ENCODE measurements at regions not wholly inside any gene's neighbourhood (a gene's known extent, or its start where the extent isn't known, plus 50 kb on each side); places are given as distances from the start of the nearest gene placed in this dataset.

- in situ Hi-C loops (cut with HindIII; ENCODE audit: low sequenced_read_pairs) = no loop called here
- H3K4me3 ChIP-seq (ENCODE audit: low read depth, low read length) = no peak overlapping the region
- DNase-seq (ENCODE audit: low read depth) = no peak
- TF ChIP-seq, protein P1, sequence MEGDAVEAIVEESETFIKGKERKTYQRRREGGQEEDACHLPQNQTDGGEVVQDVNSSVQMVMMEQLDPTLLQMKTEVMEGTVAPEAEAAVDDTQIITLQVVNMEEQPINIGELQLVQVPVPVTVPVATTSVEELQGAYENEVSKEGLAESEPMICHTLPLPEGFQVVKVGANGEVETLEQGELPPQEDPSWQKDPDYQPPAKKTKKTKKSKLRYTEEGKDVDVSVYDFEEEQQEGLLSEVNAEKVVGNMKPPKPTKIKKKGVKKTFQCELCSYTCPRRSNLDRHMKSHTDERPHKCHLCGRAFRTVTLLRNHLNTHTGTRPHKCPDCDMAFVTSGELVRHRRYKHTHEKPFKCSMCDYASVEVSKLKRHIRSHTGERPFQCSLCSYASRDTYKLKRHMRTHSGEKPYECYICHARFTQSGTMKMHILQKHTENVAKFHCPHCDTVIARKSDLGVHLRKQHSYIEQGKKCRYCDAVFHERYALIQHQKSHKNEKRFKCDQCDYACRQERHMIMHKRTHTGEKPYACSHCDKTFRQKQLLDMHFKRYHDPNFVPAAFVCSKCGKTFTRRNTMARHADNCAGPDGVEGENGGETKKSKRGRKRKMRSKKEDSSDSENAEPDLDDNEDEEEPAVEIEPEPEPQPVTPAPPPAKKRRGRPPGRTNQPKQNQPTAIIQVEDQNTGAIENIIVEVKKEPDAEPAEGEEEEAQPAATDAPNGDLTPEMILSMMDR (IDR thresholded peaks at IDR 0.05; ENCODE audit: low read depth, low read length, missing control alignments) = no peak
Measured at GRCh38 chr1:10853701-10854100, 57.3 kb upstream of the CASZ1 start.

- H3K4me3 ChIP-seq (ENCODE audit: low read depth, low read length) = no peak overlapping the region
- DNase-seq (ENCODE audit: low read depth) = no peak
- TF ChIP-seq, protein P1 (IDR thresholded peaks at IDR 0.05; ENCODE audit: low read depth, low read length, missing control alignments) = no peak
- in situ Hi-C loops (cut with HindIII; ENCODE audit: low sequenced_read_pairs) = no loop called here
Measured at GRCh38 chr1:10854856-10855459, 58.5 kb upstream of the CASZ1 start.

DNA sequence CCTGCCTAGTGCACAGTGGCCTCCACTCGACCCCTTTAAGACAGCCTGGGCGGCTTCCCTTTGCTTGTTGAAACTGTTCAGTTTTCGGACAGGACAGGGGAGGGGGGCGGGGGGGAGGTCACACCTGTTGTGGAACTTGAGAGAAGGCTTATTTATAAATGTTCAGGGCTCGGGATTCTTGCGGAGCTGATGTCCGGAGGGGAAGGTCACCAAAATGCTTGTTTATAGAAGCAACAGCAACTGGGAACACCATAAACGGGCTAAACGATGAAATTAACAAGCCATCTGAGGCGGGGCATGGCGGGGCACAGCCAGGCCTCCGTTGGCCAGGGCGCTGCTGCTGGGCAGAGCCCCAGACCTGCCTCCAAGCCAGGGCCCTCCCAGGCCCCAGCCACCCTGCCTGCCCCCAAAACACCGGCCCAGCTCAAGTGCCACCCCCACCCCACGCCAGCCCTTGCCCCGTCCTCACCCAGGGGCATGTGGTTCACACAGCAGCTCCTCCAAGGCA, 59.8 kb upstream of the CASZ1 start:
- H3K4me3 ChIP-seq (ENCODE audit: low read depth, low read length) = no peak overlapping the region
- DNase-seq (ENCODE audit: low read depth) = no peak
- in situ Hi-C loops (cut with HindIII; ENCODE audit: low sequenced_read_pairs) = no loop called here
- TF ChIP-seq, protein P1 (IDR thresholded peaks at IDR 0.05; ENCODE audit: low read depth, low read length, missing control alignments) = no peak

DNA sequence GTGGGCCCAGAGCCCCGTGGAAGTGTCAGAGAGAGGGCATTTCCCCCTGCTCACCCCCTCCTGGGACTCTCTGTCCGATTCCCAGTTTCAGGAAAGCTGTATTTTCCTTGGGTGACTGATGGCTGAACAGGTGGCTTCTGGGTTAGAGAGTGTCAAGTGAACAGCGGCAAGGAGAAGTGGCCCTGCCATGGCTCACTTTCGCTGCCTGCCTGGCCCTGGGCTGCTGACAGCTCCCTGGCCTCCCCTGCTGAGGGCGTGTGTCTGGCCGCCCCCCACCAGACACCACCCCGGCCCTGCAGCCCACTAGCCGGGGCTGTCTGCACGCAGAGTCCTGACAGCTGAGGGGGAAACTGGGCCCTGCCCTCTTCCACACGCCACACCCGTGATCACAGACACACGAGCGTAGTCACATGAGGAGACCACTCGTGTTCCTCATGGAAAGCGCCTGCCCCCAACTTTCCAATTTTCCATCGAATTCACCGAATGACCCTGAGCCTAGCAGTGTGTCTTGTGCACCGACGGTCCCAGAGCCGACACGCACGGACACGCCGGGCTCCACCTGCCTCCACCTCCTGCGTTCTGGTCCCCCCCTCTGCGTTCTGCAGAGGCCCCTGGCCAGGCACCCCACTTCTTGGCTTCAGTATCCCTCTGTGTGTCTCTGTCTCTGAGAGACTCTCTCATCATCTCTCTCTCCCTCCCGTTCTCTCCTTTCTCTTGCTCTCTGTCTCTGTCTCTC, 60.6 kb upstream of the CASZ1 start:
- in situ Hi-C loops (cut with HindIII; ENCODE audit: low sequenced_read_pairs) = no loop called here
- H3K4me3 ChIP-seq (ENCODE audit: low read depth, low read length) = no peak overlapping the region
- TF ChIP-seq, protein P1 (IDR thresholded peaks at IDR 0.05; ENCODE audit: low read depth, low read length, missing control alignments) = no peak
- DNase-seq (ENCODE audit: low read depth) = no peak

DNA sequence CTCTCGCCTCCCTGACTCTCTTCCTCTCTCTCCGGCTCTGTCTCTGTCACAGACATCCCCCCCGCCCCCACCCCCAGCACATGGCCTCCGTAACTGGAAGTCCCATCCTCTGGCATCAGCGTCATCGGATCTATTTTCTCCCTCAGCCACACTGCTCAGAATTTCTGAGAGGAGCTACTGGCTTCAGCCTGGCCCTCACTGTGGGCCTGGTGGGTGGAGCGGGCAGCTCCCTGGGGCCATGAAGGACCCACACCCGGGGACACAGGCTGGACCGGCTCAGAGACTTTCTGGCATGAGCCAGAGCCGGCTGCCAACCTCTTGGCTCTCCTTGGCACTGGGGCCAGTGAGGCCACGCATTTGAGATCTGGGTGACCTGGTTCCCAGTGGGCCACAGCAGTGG, 61.2 kb upstream of the CASZ1 start:
- in situ Hi-C loops (cut with HindIII; ENCODE audit: low sequenced_read_pairs) = no loop called here
- no peak for DNase-seq (ENCODE audit: low read depth)
- H3K4me3 ChIP-seq (ENCODE audit: low read depth, low read length) = no peak overlapping the region
- TF ChIP-seq, protein P1 (IDR thresholded peaks at IDR 0.05; ENCODE audit: low read depth, low read length, missing control alignments) = no peak

GRCh38 chr1:10860218-10860617, 63.8 kb upstream of the CASZ1 start:
- no peak for DNase-seq (ENCODE audit: low read depth)
- TF ChIP-seq, protein P1 (IDR thresholded peaks at IDR 0.05; ENCODE audit: low read depth, low read length, missing control alignments) = no peak
- in situ Hi-C loops (cut with HindIII; ENCODE audit: low sequenced_read_pairs) = no loop called here
- no peak overlapping the region for H3K4me3 ChIP-seq (ENCODE audit: low read depth, low read length)

Measured in astrocyte of the cerebellum (primary cell).